ENCODE measurements at regions not wholly inside any gene's neighbourhood (a gene's known extent, or its start where the extent isn't known, plus 50 kb on each side); places are given as distances from the start of the nearest gene placed in this dataset.

DNA sequence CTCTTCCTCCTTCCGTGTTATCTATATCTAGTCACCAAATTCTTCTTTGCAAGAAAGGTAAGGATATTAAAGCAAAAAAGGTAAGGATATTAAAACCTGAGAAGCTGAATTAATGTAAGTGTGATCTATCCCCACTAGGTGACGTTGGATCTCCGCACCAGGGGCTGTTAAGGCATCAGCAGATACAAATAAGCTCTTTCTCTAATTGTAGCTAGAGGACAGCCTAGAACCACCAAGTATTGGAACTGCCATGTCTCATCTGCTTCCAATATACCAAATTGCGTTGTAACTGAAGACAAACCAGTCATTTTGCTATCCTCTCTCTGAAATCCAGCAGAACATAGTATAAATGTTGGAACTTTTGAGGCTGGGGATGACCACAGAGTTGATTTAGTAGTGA lies 471.2 kb upstream of the TGFBR2 start:
- Histone ChIP-seq H3K4me2 (no peak overlapping the region), H3K9me3 (peaks cover 9% of the 10 kb centered on the region; the same call in 1 of the 2 replicates), H3K36me3 (no peaks in the 10 kb centered on the region), H3K27me3 (no peaks in the 10 kb centered on the region), H3K9ac (no peak overlapping the region), H3K4me1 (peaks cover 4% of the 10 kb centered on the region), H4K20me1 (no peaks in the 10 kb centered on the region), H3K27ac (no peak overlapping the region), H3K4me3 (no peak overlapping the region)
- no peak for TF ChIP-seq Cebpa-rat (IDR thresholded peaks at IDR 0.05)

DNA sequence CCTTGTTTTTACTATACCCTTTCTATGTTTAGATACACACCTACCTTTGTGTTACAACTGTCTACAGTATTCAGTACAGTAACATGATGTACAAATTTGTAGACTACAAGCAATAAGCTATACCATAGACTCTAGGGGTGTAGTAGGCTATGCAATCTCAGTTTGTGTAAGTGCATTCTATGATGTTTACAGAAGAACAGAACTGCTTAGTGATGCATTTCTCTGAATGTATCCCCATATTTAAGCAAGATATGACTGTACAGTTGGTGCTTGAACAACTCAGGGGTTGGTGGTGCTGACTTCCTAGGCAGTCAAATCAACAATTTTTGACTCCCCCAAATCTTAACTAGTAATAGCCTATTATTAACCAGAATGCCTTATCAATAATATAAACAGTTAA lies 467.1 kb upstream of the TGFBR2 start:
- no peak overlapping the region for H3K27ac ChIP-seq
- H3K4me2 ChIP-seq, result no peak overlapping the region
- peaks cover 9% of the 10 kb centered on the region; the same call in 1 of the 2 replicates for H3K9me3 ChIP-seq
- H3K4me1 ChIP-seq, result peaks cover 7% of the 10 kb centered on the region
- TF ChIP-seq Cebpa-rat (IDR thresholded peaks at IDR 0.05), result no peak
- H3K4me3 ChIP-seq, result no peak overlapping the region
- H3K9ac ChIP-seq, result no peak overlapping the region
- no peaks in the 10 kb centered on the region for H3K36me3 ChIP-seq
- H4K20me1 ChIP-seq, result no peaks in the 10 kb centered on the region
- no peaks in the 10 kb centered on the region for H3K27me3 ChIP-seq

DNA sequence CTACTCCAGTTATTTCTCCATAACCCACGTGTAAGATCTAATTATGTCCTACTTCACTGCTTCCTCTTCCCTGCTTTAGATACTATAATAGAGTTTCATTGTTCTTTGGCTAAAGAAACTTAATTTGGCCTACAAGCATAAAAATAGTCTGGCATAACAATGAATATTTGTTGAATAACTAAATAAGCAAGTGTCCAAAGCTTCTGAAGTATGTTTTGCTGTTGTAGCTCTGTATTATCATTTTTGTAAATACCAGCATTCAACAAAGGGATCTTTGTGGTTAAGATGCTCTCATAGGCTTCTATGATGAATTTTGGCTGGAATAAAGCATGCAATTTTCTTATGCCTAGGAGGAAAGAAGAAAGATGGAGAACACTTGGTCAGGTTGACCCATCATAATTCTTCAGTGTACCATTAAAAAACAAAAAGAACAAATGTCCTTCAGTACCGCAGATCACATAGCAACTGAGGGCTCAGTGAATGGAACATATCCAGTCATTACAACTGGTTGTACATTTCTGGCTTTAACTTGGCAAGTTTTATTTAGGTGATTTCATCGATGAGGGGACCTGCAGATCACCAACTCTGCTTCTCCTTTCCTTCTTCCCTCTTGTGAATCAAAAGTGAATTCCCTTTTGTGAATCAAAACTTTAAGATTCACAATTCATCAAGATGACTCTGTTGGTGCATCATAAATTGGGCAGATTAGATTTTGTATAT lies 465.9 kb upstream of the TGFBR2 start:
- TF ChIP-seq Cebpa-rat (IDR thresholded peaks at IDR 0.05), result no peak
- H3K27ac ChIP-seq, result no peak overlapping the region
- no peaks in the 10 kb centered on the region for H3K36me3 ChIP-seq
- H3K9ac ChIP-seq, result no peak overlapping the region
- no peak overlapping the region for H3K4me3 ChIP-seq
- peaks cover 9% of the 10 kb centered on the region; the same call in 1 of the 2 replicates for H3K9me3 ChIP-seq
- no peaks in the 10 kb centered on the region for H4K20me1 ChIP-seq
- H3K4me1 ChIP-seq, result peaks cover 7% of the 10 kb centered on the region
- no peaks in the 10 kb centered on the region for H3K27me3 ChIP-seq
- H3K4me2 ChIP-seq, result 0 out of 2 replicates have a peak overlapping the region, but pooled peaks have one; percentile 13

DNA sequence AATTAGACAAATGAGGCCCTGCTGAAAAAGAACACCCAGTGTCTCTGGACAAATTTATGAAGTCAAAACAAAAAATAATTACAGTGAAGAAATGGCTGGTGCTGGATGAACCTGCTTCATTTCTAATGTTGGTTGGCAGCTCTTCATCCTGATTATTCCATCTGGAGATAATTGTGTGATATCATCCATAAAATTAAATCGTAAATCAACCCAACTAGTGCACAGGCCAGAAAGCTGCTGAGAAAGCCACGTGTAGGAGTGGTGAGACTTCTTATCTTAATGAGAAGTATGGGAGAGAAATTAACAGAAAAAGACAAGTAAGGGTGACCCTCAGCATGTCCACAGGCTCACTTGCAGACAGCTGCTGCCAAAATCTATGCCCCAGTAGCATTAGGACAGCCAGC lies 465.2 kb upstream of the TGFBR2 start:
- Histone ChIP-seq H3K36me3 (no peaks in the 10 kb centered on the region), H3K27me3 (no peaks in the 10 kb centered on the region), H3K4me3 (no peak overlapping the region), H3K4me2 (no peak overlapping the region), H3K9ac (no peak overlapping the region), H4K20me1 (no peaks in the 10 kb centered on the region), H3K4me1 (peaks cover 7% of the 10 kb centered on the region), H3K27ac (no peak overlapping the region), H3K9me3 (peaks cover 9% of the 10 kb centered on the region; the same call in 1 of the 2 replicates)
- TF ChIP-seq Cebpa-rat (IDR thresholded peaks at IDR 0.05), result no peak

DNA sequence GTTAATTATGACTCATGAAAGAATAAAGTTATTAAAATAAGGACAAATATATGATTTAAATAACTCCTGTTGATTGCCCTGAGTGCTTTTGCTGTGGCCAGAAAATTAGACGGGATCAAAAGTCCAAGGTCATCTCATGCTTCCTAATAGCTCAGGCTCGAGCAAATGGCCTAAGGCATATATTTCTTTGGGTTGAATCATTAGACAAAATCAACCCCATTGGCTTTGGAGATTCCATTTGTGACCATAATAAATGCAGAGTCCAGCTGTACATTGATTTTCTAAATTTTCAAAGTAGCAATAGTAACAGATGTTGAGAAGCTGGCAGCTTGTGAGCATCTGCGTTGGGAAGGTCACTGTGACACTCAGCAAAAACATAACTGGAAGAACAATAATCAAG lies 464.5 kb upstream of the TGFBR2 start:
- no peak for TF ChIP-seq Cebpa-rat (IDR thresholded peaks at IDR 0.05)

DNA sequence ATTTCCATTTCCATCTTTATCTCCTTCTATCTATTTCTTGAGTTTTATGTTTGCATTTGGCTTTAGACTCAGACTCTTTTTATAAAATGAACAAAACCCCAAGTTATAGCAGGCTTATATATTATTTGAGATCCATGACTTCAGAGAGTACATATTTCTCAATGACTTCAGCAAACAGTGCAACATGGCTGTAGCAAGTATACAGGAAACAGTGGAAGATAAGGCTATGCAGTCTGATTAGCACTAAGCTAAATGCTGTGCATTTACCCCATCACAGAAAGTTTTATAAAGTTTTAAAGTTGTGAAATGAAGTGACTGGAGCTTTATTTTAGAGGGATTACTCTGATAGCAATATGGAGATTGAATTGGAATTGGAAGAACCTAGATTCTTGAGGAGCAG lies 463.5 kb upstream of the TGFBR2 start:
- no peaks in the 10 kb centered on the region for H3K9me3 ChIP-seq
- H3K4me3 ChIP-seq, result no peak overlapping the region
- H3K27ac ChIP-seq, result no peak overlapping the region
- peaks cover 7% of the 10 kb centered on the region for H3K4me1 ChIP-seq
- no peak for TF ChIP-seq Cebpa-rat (IDR thresholded peaks at IDR 0.05)
- no peaks in the 10 kb centered on the region for H3K27me3 ChIP-seq
- no peaks in the 10 kb centered on the region for H3K36me3 ChIP-seq
- no peak overlapping the region for H3K4me2 ChIP-seq
- H3K9ac ChIP-seq, result no peak overlapping the region
- no peaks in the 10 kb centered on the region for H4K20me1 ChIP-seq

More for the DNA sequence above, 464.5 kb upstream of the TGFBR2 start:
- Histone ChIP-seq H4K20me1 (no peaks in the 10 kb centered on the region), H3K9me3 (peaks cover 1% of the 10 kb centered on the region; the same call in 1 of the 2 replicates), H3K4me3 (no peak overlapping the region), H3K9ac (no peak overlapping the region), H3K4me1 (peaks cover 7% of the 10 kb centered on the region), H3K4me2 (no peak overlapping the region), H3K27me3 (no peaks in the 10 kb centered on the region), H3K27ac (no peak overlapping the region), H3K36me3 (no peaks in the 10 kb centered on the region)

DNA sequence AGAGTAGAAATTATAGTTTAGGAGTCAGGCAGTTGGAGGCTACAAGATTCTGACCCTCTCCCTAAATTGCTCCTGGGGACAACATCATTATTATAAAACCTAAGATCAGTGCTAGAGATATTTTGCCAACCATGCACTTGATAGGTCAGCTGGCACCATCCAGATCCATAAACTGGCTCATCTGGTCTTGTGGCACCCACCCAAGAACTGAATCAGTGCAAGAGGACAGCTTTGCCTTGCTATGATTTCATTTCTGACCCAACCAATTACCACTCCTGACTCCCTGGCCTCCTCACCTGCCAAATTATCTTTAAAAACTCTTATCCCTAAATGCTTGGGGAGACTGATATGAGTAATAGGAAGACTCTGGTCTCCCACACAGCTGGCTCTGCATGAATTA lies 461.1 kb upstream of the TGFBR2 start:
- H3K27me3 ChIP-seq, result no peaks in the 10 kb centered on the region

DNA sequence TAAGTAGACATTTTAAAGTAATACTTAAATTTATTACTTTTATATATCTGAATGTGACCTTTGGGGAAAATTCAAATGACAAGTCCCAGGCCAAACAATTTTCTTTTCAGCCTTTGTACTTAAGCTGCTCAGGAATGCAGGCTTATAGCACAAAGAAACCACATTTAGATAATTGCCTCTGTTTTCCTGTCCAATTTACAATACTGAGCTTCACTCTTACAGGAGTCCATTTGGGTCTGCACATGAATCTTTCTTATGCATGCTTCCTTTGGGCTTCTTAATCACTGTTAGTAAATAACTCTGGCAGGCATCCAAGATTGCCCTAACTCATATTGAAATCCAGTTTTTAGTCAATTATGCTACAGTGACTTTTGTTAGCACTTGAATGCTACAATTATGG lies 459.4 kb upstream of the TGFBR2 start:
- H3K4me2 ChIP-seq, result no peak overlapping the region
- H3K4me1 ChIP-seq, result no peaks in the 10 kb centered on the region
- no peaks in the 10 kb centered on the region for H3K36me3 ChIP-seq
- H3K4me3 ChIP-seq, result no peak overlapping the region
- H3K9me3 ChIP-seq, result no peaks in the 10 kb centered on the region
- H3K9ac ChIP-seq, result no peak overlapping the region
- no peak for TF ChIP-seq Cebpa-rat (IDR thresholded peaks at IDR 0.05)
- H4K20me1 ChIP-seq, result no peaks in the 10 kb centered on the region
- H3K27ac ChIP-seq, result no peak overlapping the region
- H3K27me3 ChIP-seq, result no peaks in the 10 kb centered on the region

More for the DNA sequence above, 461.1 kb upstream of the TGFBR2 start:
- no peak overlapping the region for H3K9ac ChIP-seq
- no peaks in the 10 kb centered on the region for H4K20me1 ChIP-seq
- no peak overlapping the region for H3K4me3 ChIP-seq
- no peak overlapping the region for H3K27ac ChIP-seq
- H3K9me3 ChIP-seq, result no peaks in the 10 kb centered on the region
- H3K4me2 ChIP-seq, result no peak overlapping the region
- H3K4me1 ChIP-seq, result peaks cover 2% of the 10 kb centered on the region
- H3K36me3 ChIP-seq, result no peaks in the 10 kb centered on the region
- no peak for TF ChIP-seq Cebpa-rat (IDR thresholded peaks at IDR 0.05)

DNA sequence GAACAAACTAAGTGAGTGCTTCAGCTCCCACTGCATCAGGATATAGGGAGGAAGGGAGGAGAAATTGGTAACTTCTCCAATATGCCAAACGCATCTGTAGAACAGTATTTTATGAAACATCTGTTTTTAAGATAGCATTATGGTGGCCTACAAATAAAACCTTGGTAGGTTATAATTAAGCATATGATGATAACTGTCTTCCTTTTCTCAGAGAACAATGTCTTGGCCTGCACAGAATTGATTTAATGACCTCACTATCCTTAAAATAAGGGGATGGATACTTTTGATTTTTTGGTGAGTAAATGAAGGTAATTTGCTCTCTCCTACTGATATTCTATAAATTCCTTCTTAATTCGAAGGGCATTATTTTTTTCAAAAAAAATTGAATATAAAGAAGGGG lies 451.5 kb upstream of the TGFBR2 start:
- no peaks in the 10 kb centered on the region for H3K36me3 ChIP-seq
- H3K4me3 ChIP-seq, result no peak overlapping the region
- no peaks in the 10 kb centered on the region for H3K4me1 ChIP-seq
- H4K20me1 ChIP-seq, result no peaks in the 10 kb centered on the region
- no peaks in the 10 kb centered on the region for H3K9me3 ChIP-seq
- TF ChIP-seq Cebpa-rat (IDR thresholded peaks at IDR 0.05), result no peak
- H3K27me3 ChIP-seq, result no peaks in the 10 kb centered on the region
- no peak overlapping the region for H3K9ac ChIP-seq
- no peak overlapping the region for H3K27ac ChIP-seq
- H3K4me2 ChIP-seq, result no peak overlapping the region

DNA sequence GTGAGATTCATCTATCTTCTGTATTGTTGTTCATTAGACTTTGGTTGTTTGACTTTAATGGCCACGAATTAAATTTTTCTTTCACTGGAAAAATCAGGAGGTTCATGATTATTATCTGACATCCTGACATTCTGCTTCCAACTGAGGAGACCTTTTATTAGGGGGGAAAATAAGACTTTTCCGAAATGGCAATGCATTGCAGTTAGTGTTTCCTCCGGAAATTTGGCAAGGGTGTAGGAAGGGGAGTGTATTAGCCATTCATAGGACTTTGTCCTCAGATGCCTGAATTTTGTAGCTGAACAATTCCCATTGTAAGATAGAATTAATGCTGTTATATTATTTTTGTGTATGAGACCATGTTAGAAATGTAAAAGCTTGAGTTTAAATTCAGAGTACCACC lies 450.6 kb upstream of the TGFBR2 start:
- H3K9ac ChIP-seq, result no peak overlapping the region
- H3K4me3 ChIP-seq, result no peak overlapping the region
- no peak overlapping the region for H3K4me2 ChIP-seq
- no peak overlapping the region for H3K27ac ChIP-seq
- H3K36me3 ChIP-seq, result no peaks in the 10 kb centered on the region
- no peaks in the 10 kb centered on the region for H3K9me3 ChIP-seq
- H3K27me3 ChIP-seq, result no peaks in the 10 kb centered on the region
- no peaks in the 10 kb centered on the region for H4K20me1 ChIP-seq
- no peaks in the 10 kb centered on the region for H3K4me1 ChIP-seq
- no peak for TF ChIP-seq Cebpa-rat (IDR thresholded peaks at IDR 0.05)
